ENCODE measurements at regions not wholly inside any gene's neighbourhood (a gene's known extent, or its start where the extent isn't known, plus 50 kb on each side); places are given as distances from the start of the nearest gene placed in this dataset.

- TF ChIP-seq CTCF (IDR thresholded peaks at IDR 0.05) (no peak), EZH2 (IDR thresholded peaks at IDR 0.05; ENCODE audit: borderline replicate concordance, insufficient read depth, low read depth, low read length, poor library complexity, severe bottlenecking) (no peak)
Observed at GRCh38 chr2:20111311-20112131, 60.1 kb upstream of the LAPTM4A start.

Measured in B cell (primary cell).